Erythroblast (primary cell): ENCODE measurements at regions not wholly inside any gene's neighbourhood (a gene's known extent, or its start where the extent isn't known, plus 50 kb on each side); places are given as distances from the start of the nearest gene placed in this dataset.

Experiments
- GATA1 ChIP-seq: IDR thresholded peaks from 2 replicates; pipeline ENCODE4 v1.6.1; 2011; ENCODE audit warnings: low read depth, mild to moderate bottlenecking, control low read depth, low read length, moderate library complexity
- POLR2A ChIP-seq: IDR thresholded peaks from 2 replicates; pipeline ENCODE4 v1.6.1; 2011; ENCODE audit warnings: mild to moderate bottlenecking, low read length

GRCh38 chr7:94228223-94228622 is 166.5 kb upstream of the COL1A2 start:
- no peak for TF ChIP-seq POLR2A
- no peak for TF ChIP-seq GATA1
